HAP-1 (cell line): ENCODE measurements at regions not wholly inside any gene's neighbourhood (a gene's known extent, or its start where the extent isn't known, plus 50 kb on each side); places are given as distances from the start of the nearest gene placed in this dataset.

Experiments
- DNase-seq, 2 experiments: peaks; one replicate each; pipeline ENCODE4 v3.0.0-alpha.2; 2016 to 2020; ENCODE audit warnings: low spot score in 2 of 2
- H3K27me3 ChIP-seq: fragments of 250-450 bp; sonication (Bioruptor Pico); 2 replicates; pipeline ENCODE4 v1.5.1; 2020; ENCODE audit warnings: low read depth, mild to moderate bottlenecking, moderate library complexity
- H3K36me3 ChIP-seq: fragments of 250-450 bp; sonication (Bioruptor Pico); replicated peaks from 2 replicates; pipeline ENCODE4 v1.5.1; 2020; ENCODE audit warnings: mild to moderate bottlenecking
- H3K4me1 ChIP-seq: fragments of 250-450 bp; sonication (Bioruptor Pico); 2 replicates; pipeline ENCODE4 v1.5.1; 2020; ENCODE audit warnings: mild to moderate bottlenecking
- H3K4me3 ChIP-seq: fragments of 250-450 bp; sonication (Bioruptor Pico); 2 replicates; pipeline ENCODE4 v1.5.1; 2020; ENCODE audit warnings: mild to moderate bottlenecking, moderate library complexity
- H3K9me3 ChIP-seq: fragments of 250-450 bp; sonication (Bioruptor Pico); 2 replicates; pipeline ENCODE4 v1.5.1; 2020; ENCODE audit warnings: mild to moderate bottlenecking, moderate library complexity
- in situ Hi-C: fragments of 300-500 bp; cut with MboI; formaldehyde crosslinking; loops from 3 replicates; pipeline ENCODE4 v1.14.3; 2020; ENCODE audit warnings: low sequenced_read_pairs, inconsistent platforms, mixed read lengths

DNA sequence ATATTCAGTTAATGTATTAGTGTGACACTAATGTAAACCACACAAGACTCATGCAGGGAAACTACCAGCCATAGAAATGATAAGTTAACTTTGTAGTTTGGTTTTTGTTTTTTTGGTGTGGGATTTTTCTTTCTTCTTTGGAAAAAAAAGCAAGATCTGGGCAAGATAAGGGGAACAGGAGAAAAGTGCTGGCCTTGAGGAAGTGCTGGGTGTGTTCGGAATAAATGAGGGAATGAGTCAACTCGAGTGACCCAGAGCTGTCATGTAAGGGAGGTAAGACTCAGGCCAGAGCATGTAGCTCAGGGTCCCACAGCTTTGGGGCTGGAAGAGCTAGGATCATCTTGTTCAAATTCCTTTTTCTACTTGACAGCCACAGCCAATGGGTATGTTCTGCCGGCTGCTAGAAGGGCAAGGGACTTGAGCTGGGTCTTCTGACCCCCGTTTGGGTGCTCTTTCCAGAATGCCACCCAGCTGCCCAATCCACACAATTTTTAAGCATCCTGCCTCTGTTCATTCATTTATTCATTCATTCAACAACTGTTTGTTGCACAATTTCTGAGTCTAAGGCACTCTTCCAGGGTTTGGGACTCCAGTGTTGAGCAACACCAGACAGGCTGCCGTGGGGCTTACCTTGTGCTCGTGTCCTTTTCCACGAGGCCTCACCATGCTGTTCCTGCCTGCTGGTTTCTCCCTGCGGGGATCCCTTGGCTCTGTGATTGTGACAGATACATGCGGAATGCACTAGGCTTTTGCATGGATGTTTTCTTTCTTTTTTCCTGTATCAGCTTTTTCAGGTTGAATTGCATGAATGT lies 54.5 kb downstream of the CLDN34 start:
- no peak for DNase-seq
- peaks cover 11% of the 10 kb centered on the region for H3K4me1 ChIP-seq
- no peaks in the 10 kb centered on the region for H3K27me3 ChIP-seq
- in situ Hi-C loops: no loop called here
- no peak overlapping the region for H3K4me3 ChIP-seq
- H3K9me3 ChIP-seq: no peaks in the 10 kb centered on the region
- H3K36me3 ChIP-seq: no peaks in the 10 kb centered on the region

DNA sequence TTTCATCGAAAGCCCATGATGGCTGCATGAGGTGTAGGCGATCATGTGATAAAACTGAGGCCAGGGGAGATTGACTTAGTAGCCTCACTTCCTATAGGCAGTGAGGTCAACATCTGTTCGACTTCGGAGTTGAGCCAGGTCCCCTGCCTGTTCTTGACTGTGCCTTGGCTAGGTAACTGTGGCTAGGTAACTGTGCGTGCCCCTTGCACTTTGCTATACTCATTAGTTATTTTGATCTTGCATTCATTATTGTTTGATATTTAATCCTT lies 55.0 kb downstream of the CLDN34 start:
- no peak for DNase-seq
- Histone ChIP-seq H3K27me3 (no peaks in the 10 kb centered on the region), H3K9me3 (no peaks in the 10 kb centered on the region), H3K36me3 (no peaks in the 10 kb centered on the region), H3K4me3 (no peak overlapping the region), H3K4me1 (peaks cover 11% of the 10 kb centered on the region)
- in situ Hi-C loops: no loop called here

DNA sequence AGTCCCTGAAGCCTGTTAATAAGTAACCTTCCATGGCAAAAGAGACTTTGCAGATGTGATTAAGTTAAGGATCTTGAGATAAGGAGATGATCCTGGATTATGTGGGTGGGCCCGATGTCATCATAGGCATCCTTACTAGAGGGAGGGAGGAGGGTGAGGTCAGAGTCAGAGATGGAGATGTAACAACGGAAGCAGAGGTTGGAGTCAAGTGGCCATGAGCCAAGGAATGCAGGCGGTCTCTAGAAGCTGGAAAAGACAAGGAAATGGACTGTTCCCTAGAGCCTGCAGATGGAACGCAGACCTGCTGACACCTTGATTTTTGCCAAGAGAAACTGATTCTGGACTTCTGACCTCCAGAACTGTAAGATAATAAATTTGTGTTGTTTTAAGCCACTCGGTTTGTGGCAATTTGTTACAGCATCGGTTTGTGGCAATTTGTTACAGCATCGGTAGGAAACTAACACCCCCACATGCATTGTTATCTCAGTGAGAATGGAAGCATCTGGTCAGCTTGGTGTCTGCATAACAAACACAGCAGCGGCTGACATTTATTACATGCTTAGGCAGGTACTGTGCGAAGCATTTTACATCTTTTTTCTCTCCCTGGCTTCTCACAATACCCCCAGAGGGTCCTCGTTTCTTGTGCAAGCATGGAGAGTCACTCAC lies 55.6 kb downstream of the CLDN34 start:
- DNase-seq: no peak
- Histone ChIP-seq H3K27me3 (no peaks in the 10 kb centered on the region), H3K9me3 (no peaks in the 10 kb centered on the region), H3K4me1 (peaks cover 6% of the 10 kb centered on the region), H3K36me3 (no peaks in the 10 kb centered on the region), H3K4me3 (no peak overlapping the region)
- in situ Hi-C loops: no loop called here

DNA sequence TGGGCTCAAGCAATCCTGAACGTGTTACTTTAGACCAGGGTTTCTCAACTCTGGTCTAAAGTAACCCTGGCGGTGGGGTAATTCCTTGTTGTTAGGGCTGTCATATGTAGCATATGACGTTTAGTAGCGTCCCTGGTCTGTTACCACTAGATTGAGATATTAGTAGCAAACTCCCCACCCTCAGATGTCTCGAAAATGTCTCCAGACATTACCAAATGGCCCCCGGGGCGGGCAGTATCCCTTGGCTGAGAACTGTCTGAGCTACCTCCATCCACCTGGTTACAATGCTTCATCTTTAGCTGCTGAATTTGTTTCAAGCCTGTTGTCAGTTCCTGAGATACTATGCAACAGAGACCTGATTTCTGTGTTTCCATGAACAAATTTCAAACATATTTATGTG lies 56.7 kb downstream of the CLDN34 start:
- Histone ChIP-seq H3K4me1 (no peaks in the 10 kb centered on the region), H3K4me3 (no peak overlapping the region), H3K9me3 (no peaks in the 10 kb centered on the region), H3K27me3 (no peaks in the 10 kb centered on the region), H3K36me3 (no peaks in the 10 kb centered on the region)
- in situ Hi-C loops: no loop called here
- DNase-seq: no peak

DNA sequence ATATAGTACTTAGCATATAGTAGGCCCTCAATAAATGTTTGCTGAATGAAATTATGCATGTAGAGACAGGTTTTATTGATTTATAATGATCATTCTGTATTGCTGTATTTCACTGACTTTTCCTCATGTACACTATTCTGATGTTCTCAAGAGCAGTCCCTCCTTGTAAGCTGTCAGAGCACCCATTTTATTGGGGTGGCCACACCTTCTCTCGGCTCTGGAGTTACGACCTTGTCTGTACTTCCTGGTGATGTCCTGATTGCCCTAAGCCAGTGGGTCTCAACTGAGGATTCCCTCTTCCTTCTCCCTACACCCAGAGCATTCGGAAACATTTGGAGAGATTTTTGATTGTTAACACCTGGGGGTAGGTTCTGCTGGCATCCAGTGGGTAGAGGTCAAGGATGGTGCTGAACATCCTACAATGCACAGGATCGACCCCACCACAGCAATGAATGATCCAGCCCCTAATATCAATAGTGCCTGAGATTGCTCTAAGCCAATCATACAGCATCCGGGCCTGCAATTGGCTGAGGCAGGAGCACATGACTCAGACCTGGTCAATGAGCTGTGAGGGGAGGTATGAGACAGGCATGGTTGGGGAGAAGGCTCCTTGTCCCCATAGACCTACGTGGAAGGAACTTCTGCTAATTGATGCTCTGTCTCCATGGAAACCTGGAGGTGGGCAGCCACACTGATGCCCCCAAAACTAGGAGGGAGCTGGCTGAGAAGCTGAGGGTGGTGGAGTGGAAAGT lies 58.8 kb downstream of the CLDN34 start:
- Histone ChIP-seq H3K27me3 (no peaks in the 10 kb centered on the region), H3K36me3 (no peaks in the 10 kb centered on the region), H3K4me3 (no peak overlapping the region), H3K9me3 (no peaks in the 10 kb centered on the region), H3K4me1 (no peaks in the 10 kb centered on the region)
- DNase-seq: no peak
- in situ Hi-C loops: no loop called here

DNA sequence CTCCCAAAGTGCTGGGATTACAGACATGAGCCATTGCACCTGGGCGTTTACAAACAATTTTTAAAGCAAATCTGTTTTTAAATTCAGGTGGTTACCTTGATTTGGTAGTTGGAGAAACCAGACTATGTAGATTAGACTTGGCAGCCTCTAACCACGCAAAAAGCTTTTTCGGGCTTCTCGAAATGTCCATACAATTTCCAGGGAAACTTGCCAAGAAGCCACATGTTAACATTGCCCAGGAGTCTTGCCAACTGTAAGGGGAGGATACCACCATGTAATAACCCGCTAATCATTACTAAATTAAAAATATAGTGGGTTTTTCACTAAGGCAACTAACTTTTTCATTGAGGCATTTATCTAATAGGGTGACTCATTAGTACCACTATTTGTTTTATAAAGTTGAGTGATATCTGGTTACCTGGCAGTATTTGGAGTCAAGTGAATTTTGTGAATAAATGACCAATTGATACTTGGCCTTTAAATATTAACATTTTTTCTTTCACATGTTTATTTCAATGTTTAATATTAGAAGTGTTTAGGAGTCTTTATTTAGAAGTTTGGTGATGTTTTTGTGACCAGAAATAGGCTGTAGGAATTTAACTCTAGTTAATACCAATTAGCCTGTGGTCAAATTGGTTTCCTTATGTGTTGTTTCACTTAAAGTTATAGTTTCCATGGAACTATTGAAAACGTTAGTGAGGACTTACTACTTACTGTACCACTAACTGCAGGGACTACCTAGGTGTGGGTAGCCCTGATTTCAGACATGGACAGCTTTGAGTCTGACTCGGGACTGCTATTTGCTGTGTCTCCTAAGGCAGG lies 61.3 kb downstream of the CLDN34 start:
- no peaks in the 10 kb centered on the region for H3K4me1 ChIP-seq
- H3K36me3 ChIP-seq: no peaks in the 10 kb centered on the region
- H3K9me3 ChIP-seq: no peaks in the 10 kb centered on the region
- DNase-seq: no peak
- H3K4me3 ChIP-seq: no peak overlapping the region
- no peaks in the 10 kb centered on the region for H3K27me3 ChIP-seq
- in situ Hi-C loops: no loop called here

DNA sequence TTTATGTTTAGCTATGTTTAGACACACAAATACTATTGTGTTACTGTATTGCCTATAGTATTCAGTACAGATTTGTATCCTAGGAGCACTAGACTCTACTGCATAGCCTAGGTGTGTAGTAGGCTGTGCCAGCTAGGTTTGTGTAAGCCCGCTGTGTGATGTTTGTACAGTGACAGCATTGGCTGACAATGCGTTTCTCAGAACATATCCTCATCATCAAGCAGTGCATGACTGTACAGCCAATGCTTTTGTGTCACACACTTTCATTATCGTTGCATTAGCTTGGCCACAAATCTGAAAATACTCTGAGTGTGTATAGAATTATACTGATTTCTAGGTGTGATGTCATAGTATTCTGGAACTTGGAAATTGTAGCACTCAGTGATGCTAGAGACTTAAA lies 63.4 kb downstream of the CLDN34 start:
- Histone ChIP-seq H3K27me3 (no peaks in the 10 kb centered on the region), H3K4me3 (no peak overlapping the region), H3K4me1 (no peaks in the 10 kb centered on the region), H3K36me3 (no peaks in the 10 kb centered on the region), H3K9me3 (no peaks in the 10 kb centered on the region)
- in situ Hi-C loops: no loop called here
- no peak for DNase-seq

DNA sequence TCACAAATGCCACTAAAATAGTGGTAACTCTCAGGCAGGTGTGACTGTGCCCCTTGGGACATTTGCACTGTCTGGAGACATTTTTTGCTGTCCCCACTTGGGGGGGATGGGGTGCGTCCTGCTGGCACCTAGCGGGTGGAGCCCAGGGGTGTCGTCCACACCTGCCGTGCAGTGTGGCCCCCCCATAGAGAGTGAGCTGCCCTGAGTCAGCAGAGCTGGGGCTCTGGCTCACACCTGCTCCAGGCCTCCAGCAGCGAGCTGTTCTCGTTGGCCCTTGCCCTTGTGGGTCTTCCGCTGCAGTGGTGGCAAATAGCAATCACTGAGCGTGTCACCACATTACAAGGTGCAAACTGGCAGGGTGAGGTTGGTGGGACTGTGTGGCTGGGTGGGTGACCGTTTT lies 64.6 kb downstream of the CLDN34 start:
- no peak overlapping the region for H3K4me3 ChIP-seq
- H3K36me3 ChIP-seq: no peaks in the 10 kb centered on the region
- H3K9me3 ChIP-seq: no peaks in the 10 kb centered on the region
- H3K4me1 ChIP-seq: no peaks in the 10 kb centered on the region
- DNase-seq: no peak
- H3K27me3 ChIP-seq: no peaks in the 10 kb centered on the region
- in situ Hi-C loops: no loop called here

DNA sequence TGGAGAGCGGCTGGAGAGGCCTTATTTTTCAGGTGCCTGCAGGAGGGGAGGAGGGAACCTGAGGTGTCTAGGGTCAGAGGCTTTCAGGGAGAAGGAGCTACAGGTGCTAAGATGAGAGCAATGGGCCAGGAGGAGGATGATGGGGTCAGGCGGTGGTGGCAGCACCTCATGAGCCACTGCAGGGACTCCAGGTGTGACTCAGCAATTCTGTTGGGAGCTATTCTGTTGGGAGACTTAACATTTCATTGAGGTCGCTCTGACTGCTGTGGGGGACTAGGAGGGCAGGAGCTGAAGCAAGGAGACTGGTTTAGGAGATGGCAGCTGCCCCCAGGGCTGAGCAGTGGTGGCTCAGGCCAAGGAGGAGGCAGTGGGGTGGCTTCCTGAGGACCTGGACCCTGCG lies 65.0 kb downstream of the CLDN34 start:
- Histone ChIP-seq H3K4me1 (no peaks in the 10 kb centered on the region), H3K27me3 (no peaks in the 10 kb centered on the region), H3K36me3 (no peaks in the 10 kb centered on the region), H3K9me3 (no peaks in the 10 kb centered on the region), H3K4me3 (no peak overlapping the region)
- DNase-seq: no peak
- in situ Hi-C loops: no loop called here

DNA sequence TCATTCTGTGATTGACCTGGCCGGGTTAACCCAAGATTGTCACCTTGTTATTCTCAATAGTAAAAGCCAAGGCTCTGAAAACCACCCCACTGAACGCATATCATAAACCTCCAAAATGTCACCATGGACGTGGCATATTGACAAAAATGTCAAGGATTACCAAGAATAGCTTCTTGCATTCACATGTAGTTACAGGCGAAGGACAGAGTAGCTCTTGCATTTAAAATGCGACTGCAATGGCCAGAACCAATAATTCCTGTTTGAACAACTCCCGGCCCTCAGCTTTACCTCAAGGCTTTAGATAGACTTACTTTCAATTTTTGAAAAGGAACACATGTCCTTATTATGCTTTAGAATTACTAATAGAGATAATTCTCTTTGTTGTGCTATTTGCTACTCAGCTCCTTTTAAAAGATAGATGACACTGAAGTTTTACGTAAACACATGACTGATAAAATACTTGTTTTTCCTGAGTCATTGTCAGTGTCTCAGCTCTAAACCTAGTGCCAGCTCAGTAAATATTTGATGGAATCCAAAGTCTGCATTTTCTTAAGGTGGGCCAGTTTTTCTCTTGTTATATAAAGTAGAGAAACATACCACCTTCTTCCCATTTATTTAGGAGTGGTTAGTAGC lies 66.3 kb downstream of the CLDN34 start:
- in situ Hi-C loops: no loop called here
- no peaks in the 10 kb centered on the region for H3K4me1 ChIP-seq
- no peak for DNase-seq

DNA sequence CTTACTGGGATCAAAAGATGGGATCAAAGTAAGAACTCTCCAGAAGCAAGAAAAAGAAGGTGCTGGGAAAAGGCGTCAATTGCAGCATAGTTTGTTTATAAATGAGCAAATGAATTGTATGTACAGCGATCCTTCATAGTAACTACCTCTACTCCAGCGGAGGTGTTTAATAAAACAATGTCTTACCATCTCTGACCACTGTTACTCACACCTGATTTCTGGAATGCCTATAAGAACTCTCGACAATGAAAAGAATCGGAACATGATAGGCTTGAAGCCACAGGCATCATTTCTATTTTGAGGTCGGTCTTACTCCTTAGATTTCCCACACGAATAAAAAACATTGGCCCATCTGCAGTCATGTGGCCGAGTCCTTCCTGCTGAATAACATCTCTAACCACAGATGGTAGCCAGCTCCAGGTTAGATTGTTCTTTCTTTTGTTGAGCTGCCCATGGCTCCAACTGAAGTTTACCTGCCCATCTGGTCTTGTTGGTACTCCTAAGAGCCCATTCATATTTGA lies 67.6 kb downstream of the CLDN34 start:
- Histone ChIP-seq H3K4me1 (no peaks in the 10 kb centered on the region), H3K36me3 (no peaks in the 10 kb centered on the region), H3K9me3 (no peaks in the 10 kb centered on the region), H3K4me3 (no peak overlapping the region), H3K27me3 (no peaks in the 10 kb centered on the region)
- no peak for DNase-seq
- in situ Hi-C loops: no loop called here

More for the DNA sequence above, 66.3 kb downstream of the CLDN34 start:
- Histone ChIP-seq H3K9me3 (no peaks in the 10 kb centered on the region), H3K4me3 (no peak overlapping the region), H3K27me3 (no peaks in the 10 kb centered on the region), H3K36me3 (no peaks in the 10 kb centered on the region)

DNA sequence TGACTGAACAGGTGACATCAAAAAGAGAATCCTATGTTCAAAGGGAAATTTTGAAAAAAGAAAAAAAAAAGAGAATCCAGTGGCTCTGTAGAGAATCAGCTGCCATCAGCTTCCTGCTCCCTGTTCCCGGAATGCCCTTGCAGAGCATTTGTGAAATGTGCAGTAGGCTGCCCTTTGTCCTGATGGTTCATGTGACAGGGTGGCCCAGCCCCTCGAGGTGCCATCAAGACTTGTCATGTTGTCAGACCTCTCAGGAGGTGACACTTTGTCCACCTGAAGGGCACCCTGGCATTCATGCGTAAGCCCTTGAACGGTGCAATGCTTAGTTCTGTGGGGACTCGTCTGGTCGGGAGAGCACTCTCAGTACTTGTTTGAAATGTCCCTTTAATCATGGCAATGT lies 71.4 kb downstream of the CLDN34 start:
- H3K4me3 ChIP-seq: no peak overlapping the region
- in situ Hi-C loops: no loop called here
- DNase-seq: no peak
- no peaks in the 10 kb centered on the region for H3K4me1 ChIP-seq
- no peaks in the 10 kb centered on the region for H3K36me3 ChIP-seq
- no peaks in the 10 kb centered on the region for H3K9me3 ChIP-seq
- H3K27me3 ChIP-seq: no peaks in the 10 kb centered on the region
